ENCODE measurements at regions not wholly inside any gene's neighbourhood (a gene's known extent, or its start where the extent isn't known, plus 50 kb on each side); places are given as distances from the start of the nearest gene placed in this dataset.
"Not testable (repeated sequence)": the region's sequence is repeated elsewhere in the genome, so short reads cannot be mapped to it uniquely, and the experiment has no call there.

GRCh38 chr3:153840487-153840886 is 280.7 kb upstream of the ARHGEF26 start:
- no peak for DNase-seq (ENCODE audit: low spot score)

- no peak for DNase-seq (ENCODE audit: low spot score)
These were observed 277.2 kb upstream of the ARHGEF26 start for GRCh38 chr3:153843994-153844393.

- no peak for DNase-seq (ENCODE audit: low spot score)
These were observed 275.9 kb upstream of the ARHGEF26 start for GRCh38 chr3:153845311-153845710.

GRCh38 chr3:153848702-153849101 is 272.5 kb upstream of the ARHGEF26 start:
- DNase-seq (ENCODE audit: low spot score), result no peak

GRCh38 chr3:153852355-153852754 is 268.8 kb upstream of the ARHGEF26 start:
- DNase-seq (ENCODE audit: low spot score), result no peak

GRCh38 chr3:153853163-153853562 is 268.0 kb upstream of the ARHGEF26 start:
- no peak for DNase-seq (ENCODE audit: low spot score)

- DNase-seq (ENCODE audit: low spot score), result no peak
These were observed 265.4 kb upstream of the ARHGEF26 start for GRCh38 chr3:153855772-153856171.

GRCh38 chr3:153856932-153857331 is 264.3 kb upstream of the ARHGEF26 start:
- DNase-seq (ENCODE audit: low spot score), result no peak

GRCh38 chr3:153864793-153865192 is 256.4 kb upstream of the ARHGEF26 start:
- no peak for DNase-seq (ENCODE audit: low spot score)

- no peak for DNase-seq (ENCODE audit: low spot score)
These were observed 254.3 kb upstream of the ARHGEF26 start for GRCh38 chr3:153866901-153867300.

- not testable (repeated sequence) for DNase-seq (ENCODE audit: low spot score)
These were observed 246.8 kb upstream of the ARHGEF26 start for GRCh38 chr3:153874348-153874747.

- DNase-seq (ENCODE audit: low spot score), result no peak
These were observed 240.7 kb upstream of the ARHGEF26 start for GRCh38 chr3:153880493-153880892.

GRCh38 chr3:153881201-153881600 is 240.0 kb upstream of the ARHGEF26 start:
- DNase-seq (ENCODE audit: low spot score), result no peak

GRCh38 chr3:153885359-153885758 is 235.8 kb upstream of the ARHGEF26 start:
- no peak for DNase-seq (ENCODE audit: low spot score)

GRCh38 chr3:153889905-153890334 is 231.3 kb upstream of the ARHGEF26 start:
- no peak for DNase-seq (ENCODE audit: low spot score)

- no peak for DNase-seq (ENCODE audit: low spot score)
These were observed 229.1 kb upstream of the ARHGEF26 start for GRCh38 chr3:153892126-153892525.

- DNase-seq (ENCODE audit: low spot score), result no peak
These were observed 226.3 kb upstream of the ARHGEF26 start for GRCh38 chr3:153894857-153895256.

GRCh38 chr3:153896197-153896596 is 225.0 kb upstream of the ARHGEF26 start:
- DNase-seq (ENCODE audit: low spot score), result no peak

- DNase-seq (ENCODE audit: low spot score), result no peak
These were observed 224.0 kb upstream of the ARHGEF26 start for GRCh38 chr3:153897025-153897723.

GRCh38 chr3:153897842-153898241 is 223.3 kb upstream of the ARHGEF26 start:
- DNase-seq (ENCODE audit: low spot score), result no peak

GRCh38 chr3:153901152-153901551 is 220.0 kb upstream of the ARHGEF26 start:
- DNase-seq (ENCODE audit: low spot score), result no peak

GRCh38 chr3:153901991-153902390 is 219.2 kb upstream of the ARHGEF26 start:
- no peak for DNase-seq (ENCODE audit: low spot score)

GRCh38 chr3:153903430-153903829 is 217.8 kb upstream of the ARHGEF26 start:
- DNase-seq (ENCODE audit: low spot score), result no peak

- no peak for DNase-seq (ENCODE audit: low spot score)
These were observed 214.8 kb upstream of the ARHGEF26 start for GRCh38 chr3:153906366-153906765.
